Cardiac muscle cell (in vitro differentiated cells and primary cell): ENCODE measurements at regions not wholly inside any gene's neighbourhood (a gene's known extent, or its start where the extent isn't known, plus 50 kb on each side); places are given as distances from the start of the nearest gene placed in this dataset.
"Not testable (repeated sequence)": the region's sequence is repeated elsewhere in the genome, so short reads cannot be mapped to it uniquely, and the experiment has no call there.

ENCODE experiments used
- DNase-seq, 2 donors: peaks; one replicate each; pipeline versions ENCODE4 v3.0.0 to v3.0.0-alpha.2; 2010 to 2017; ENCODE audit warnings: low read depth in 1 of 2, low spot score in 1 of 2
- H3K27ac ChIP-seq: fragments of 200-600 bp; sonication (generic); 2 replicates; pipeline ENCODE4 v1.5.1; 2016
- H3K27me3 ChIP-seq: fragments of 200-600 bp; sonication (generic); 2 replicates; pipeline ENCODE4 v1.6.0; 2016; ENCODE audit warnings: control low read depth
- H3K36me3 ChIP-seq: fragments of 200-600 bp; sonication (generic); 2 replicates; pipeline ENCODE4 v1.5.1; 2016; ENCODE audit warnings: control low read depth
- H3K4me1 ChIP-seq: fragments of 200-600 bp; sonication (generic); 2 replicates; pipeline ENCODE4 v1.8.1; 2017; ENCODE audit warnings: low read depth, mild to moderate bottlenecking, mixed run types
- H3K4me3 ChIP-seq: fragments of 200-600 bp; sonication (generic); 2 replicates; pipeline ENCODE4 v1.5.1; 2016; ENCODE audit warnings: mild to moderate bottlenecking
- H3K9me3 ChIP-seq: fragments of 200-600 bp; sonication (generic); 2 replicates; pipeline ENCODE4 v1.5.1; 2017; ENCODE audit warnings: low read depth, mild to moderate bottlenecking, control low read depth

DNA sequence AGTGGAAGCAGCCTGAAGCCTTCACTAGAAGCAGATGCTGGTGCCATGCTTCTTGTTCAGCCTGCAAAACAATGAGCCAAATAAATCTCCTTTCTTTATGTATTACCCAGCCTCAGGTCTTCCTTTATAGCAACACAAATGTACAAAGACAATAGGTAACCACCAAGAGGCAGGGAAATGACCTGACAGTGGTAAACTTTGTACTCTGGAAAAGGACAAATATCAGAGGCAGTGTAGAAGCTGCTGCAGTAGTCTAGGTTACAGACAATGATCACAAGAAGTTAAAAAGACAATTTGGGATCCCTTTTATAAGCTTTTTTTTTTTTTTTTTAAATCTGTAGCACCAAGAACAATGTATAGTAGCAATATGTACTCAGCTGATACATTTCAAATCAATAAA is 76.7 kb upstream of the POMZP3 start:
- not testable (repeated sequence) for DNase-seq, H3K4me3 ChIP-seq, H3K36me3 ChIP-seq, H3K27ac ChIP-seq, H3K9me3 ChIP-seq, H3K27me3 ChIP-seq, H3K4me1 ChIP-seq

- not testable (repeated sequence) for H3K4me3 ChIP-seq, H3K27ac ChIP-seq, H3K4me1 ChIP-seq, DNase-seq, H3K36me3 ChIP-seq, H3K27me3 ChIP-seq, H3K9me3 ChIP-seq
Measured at GRCh38 chr7:76686277-76686676, 59.2 kb upstream of the POMZP3 start.

- not testable (repeated sequence) for H3K27ac ChIP-seq, H3K36me3 ChIP-seq, DNase-seq
Measured at GRCh38 chr7:76684737-76685136, 57.7 kb upstream of the POMZP3 start.

GRCh38 chr7:76683631-76684030 is 56.6 kb upstream of the POMZP3 start:
- not testable (repeated sequence) for H3K9me3 ChIP-seq, H3K27ac ChIP-seq, H3K36me3 ChIP-seq, H3K4me3 ChIP-seq, H3K4me1 ChIP-seq, DNase-seq, H3K27me3 ChIP-seq

More at GRCh38 chr7:76684737-76685136, 57.7 kb upstream of the POMZP3 start:
- not testable (repeated sequence) for H3K4me1 ChIP-seq, H3K27me3 ChIP-seq, H3K4me3 ChIP-seq, H3K9me3 ChIP-seq

DNA sequence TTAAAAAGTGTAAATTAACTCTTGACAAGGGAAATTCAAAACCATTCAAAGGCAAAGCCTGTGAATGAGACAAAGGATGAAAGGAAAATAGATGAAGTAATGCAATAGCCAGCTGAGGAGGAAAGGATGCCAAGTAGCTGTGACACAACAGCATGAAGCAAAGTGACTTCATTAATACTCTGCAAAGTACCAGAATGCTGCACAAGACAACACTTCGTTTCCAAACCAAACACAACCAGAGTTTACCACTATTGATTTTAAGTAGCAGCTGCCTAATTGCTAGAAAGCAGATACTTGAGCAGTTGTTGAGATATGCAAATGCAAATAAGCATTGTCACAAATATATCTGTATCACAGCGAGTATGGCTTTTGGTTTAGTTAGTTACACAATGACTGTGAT is 54.7 kb upstream of the POMZP3 start:
- DNase-seq, H3K27me3 ChIP-seq, H3K4me3 ChIP-seq, H3K4me1 ChIP-seq, H3K27ac ChIP-seq, H3K36me3 ChIP-seq, H3K9me3 ChIP-seq: not testable (repeated sequence)

GRCh38 chr7:76679174-76679573 is 52.1 kb upstream of the POMZP3 start:
- not testable (repeated sequence) for H3K36me3 ChIP-seq, H3K27me3 ChIP-seq, H3K4me3 ChIP-seq, DNase-seq, H3K4me1 ChIP-seq, H3K27ac ChIP-seq, H3K9me3 ChIP-seq

DNA sequence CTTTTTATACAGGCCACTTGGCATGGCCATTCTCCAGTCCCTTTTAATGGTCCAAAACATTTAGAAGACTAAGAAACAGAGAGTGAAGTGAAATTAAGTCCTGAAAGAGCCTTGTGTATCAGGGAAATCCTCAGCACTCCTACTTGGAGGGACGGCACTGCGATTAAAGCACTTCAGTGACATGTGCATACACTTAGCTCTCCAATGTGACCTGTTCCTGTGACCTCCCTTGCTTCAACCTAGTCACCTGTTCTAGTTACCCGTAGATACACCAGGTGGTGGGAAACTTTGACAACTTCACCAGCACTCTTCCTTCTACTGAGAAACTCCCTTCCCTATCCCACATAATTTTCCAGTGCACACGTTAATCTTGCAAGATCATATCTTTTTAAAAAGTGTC is 51.4 kb upstream of the POMZP3 start:
- not testable (repeated sequence) for H3K9me3 ChIP-seq, H3K4me1 ChIP-seq, H3K4me3 ChIP-seq, H3K27ac ChIP-seq, H3K27me3 ChIP-seq, H3K36me3 ChIP-seq
- DNase-seq, result peak in 1 of 2 donors; percentile 1

GRCh38 chr7:76676890-76677289 is 49.8 kb upstream of the POMZP3 start:
- not testable (repeated sequence) for H3K9me3 ChIP-seq, H3K36me3 ChIP-seq, H3K27me3 ChIP-seq, H3K4me1 ChIP-seq, H3K4me3 ChIP-seq, DNase-seq, H3K27ac ChIP-seq
